ENCODE measurements at regions not wholly inside any gene's neighbourhood (a gene's known extent, or its start where the extent isn't known, plus 50 kb on each side); places are given as distances from the start of the nearest gene placed in this dataset.

- no peak for TF ChIP-seq POLR2A (IDR thresholded peaks at IDR 0.05; ENCODE audit: low read length)
- no peak for TF ChIP-seq GATA1 (IDR thresholded peaks at IDR 0.05; ENCODE audit: low read depth, low read length)
These were observed 60.9 kb upstream of the MC3R start for GRCh38 chr20:56187534-56188165.
